HEK293 (cell line): ENCODE measurements at regions not wholly inside any gene's neighbourhood (a gene's known extent, or its start where the extent isn't known, plus 50 kb on each side); places are given as distances from the start of the nearest gene placed in this dataset.

ENCODE experiments used
- CTCF ChIA-PET: fragments of 350-600 bp; formaldehyde crosslinking; extraction: SDS; loops from one replicate; lab custom pipeline; 2021; ENCODE audit warnings: antibody characterized with exemption; lab: Yijun Ruan, JAX
- POLR2A ChIA-PET: fragments of 300-600 bp; formaldehyde crosslinking; extraction: SDS; loops from one replicate; lab custom pipeline; 2020; ENCODE audit warnings: antibody characterized with exemption, inconsistent platforms; lab: Yijun Ruan, JAX
- H3K27ac ChIP-seq: fragments of 200-500 bp; sonication (Bioruptor generic); 2 replicates; pipeline ENCODE4 v1.5.1; 2014; ENCODE audit warnings: low read depth, low read length, control low read depth, inconsistent platforms; ENCODE audit errors: extremely low read depth
- H3K36me3 ChIP-seq, 2 experiments: fragments of 200-500 bp in 1 of 2; sonication (Bioruptor generic) in 1 of 2; 1 replicate in 1 of 2; 2 replicates in 1 of 2; pipeline ENCODE4 v1.5.1; 2014 to 2017; ENCODE audit warnings: inconsistent platforms in 2 of 2, low read length in 2 of 2; ENCODE audit not compliant: control insufficient read depth in 2 of 2, insufficient read depth in 1 of 2
- H3K4me1 ChIP-seq: fragments of 200-500 bp; sonication (Bioruptor generic); 2 replicates; pipeline ENCODE4 v1.5.1; 2014; ENCODE audit warnings: mild to moderate bottlenecking, low read length, inconsistent platforms; ENCODE audit not compliant: control insufficient read depth, insufficient read depth
- H3K4me3 ChIP-seq: 2 replicates; pipeline ENCODE4 v1.5.1; 2011; ENCODE audit warnings: low read depth, mild to moderate bottlenecking, control low read depth, low read length, moderate library complexity
- H3K9me3 ChIP-seq: fragments of 200-500 bp; sonication (Bioruptor generic); 2 replicates; pipeline ENCODE4 v1.5.1; 2014; ENCODE audit warnings: low read depth, low read length, inconsistent platforms; ENCODE audit not compliant: control insufficient read depth, insufficient read depth
- ELK4 ChIP-seq: IDR thresholded peaks from 2 replicates; pipeline ENCODE4 v1.6.1; 2011; ENCODE audit warnings: mild to moderate bottlenecking, low read depth, low read length, borderline replicate concordance
- KLF10 ChIP-seq: fragments of 450-650 bp; IDR thresholded peaks from 2 replicates; pipeline ENCODE4 v1.5.1; 2018; ENCODE audit warnings: missing biosample characterization, mild to moderate bottlenecking, missing genetic modification characterization
- MYNN ChIP-seq: fragments of 450-650 bp; formaldehyde crosslinking; IDR thresholded peaks from 2 replicates; pipeline ENCODE4 v1.5.1; 2016; ENCODE audit warnings: missing biosample characterization, missing genetic modification characterization, borderline replicate concordance
- SP2 ChIP-seq: fragments of 450-650 bp; formaldehyde crosslinking; IDR thresholded peaks from 2 replicates; pipeline ENCODE4 v1.5.1; 2016; ENCODE audit warnings: missing biosample characterization, missing genetic modification characterization
- SP7 ChIP-seq: fragments of 450-650 bp; formaldehyde crosslinking; IDR thresholded peaks from 2 replicates; pipeline ENCODE4 v1.5.1; 2016; ENCODE audit warnings: missing biosample characterization, missing genetic modification characterization
- TCF7L2 ChIP-seq: IDR thresholded peaks from 2 replicates; pipeline ENCODE4 v1.6.1; 2011; ENCODE audit warnings: low read depth, mild to moderate bottlenecking, inconsistent platforms, low read length, moderate library complexity, borderline replicate concordance
- YY1 ChIP-seq: fragments of 450-650 bp; formaldehyde crosslinking; IDR thresholded peaks from 2 replicates; pipeline ENCODE4 v1.5.1; 2018; ENCODE audit warnings: missing biosample characterization, missing genetic modification characterization
- ZBTB6 ChIP-seq: fragments of 450-650 bp; formaldehyde crosslinking; IDR thresholded peaks from 2 replicates; pipeline ENCODE4 v1.5.1; 2017; ENCODE audit warnings: missing biosample characterization, missing genetic modification characterization
- ZNF174 ChIP-seq: fragments of 450-650 bp; formaldehyde crosslinking; IDR thresholded peaks from 2 replicates; pipeline ENCODE4 v1.5.0; 2017; ENCODE audit warnings: missing biosample characterization, mild to moderate bottlenecking, missing genetic modification characterization
- ZNF239 ChIP-seq: fragments of 450-650 bp; formaldehyde crosslinking; IDR thresholded peaks from 2 replicates; pipeline ENCODE4 v1.5.1; 2016; ENCODE audit warnings: missing biosample characterization, missing genetic modification characterization
- ZNF24 ChIP-seq: fragments of 450-650 bp; formaldehyde crosslinking; IDR thresholded peaks from 2 replicates; pipeline ENCODE4 v1.5.1; 2016; ENCODE audit warnings: missing biosample characterization, missing genetic modification characterization
- ZNF280C ChIP-seq: fragments of 450-650 bp; formaldehyde crosslinking; IDR thresholded peaks from 2 replicates; pipeline ENCODE4 v1.5.1; 2016; ENCODE audit warnings: missing biosample characterization, missing genetic modification characterization
- ZNF335 ChIP-seq: fragments of 450-650 bp; formaldehyde crosslinking; conservative IDR thresholded peaks from 2 replicates; pipeline ENCODE4 v1.5.1; 2016; ENCODE audit warnings: missing biosample characterization, missing genetic modification characterization
- ZNF514 ChIP-seq: fragments of 450-650 bp; formaldehyde crosslinking; IDR thresholded peaks from 2 replicates; pipeline ENCODE4 v1.5.1; 2016; ENCODE audit warnings: missing biosample characterization, missing genetic modification characterization
- ZNF544 ChIP-seq: fragments of 450-650 bp; formaldehyde crosslinking; IDR thresholded peaks from 2 replicates; pipeline ENCODE4 v1.5.0; 2017; ENCODE audit warnings: missing biosample characterization, missing genetic modification characterization
- ZNF549 ChIP-seq: fragments of 450-650 bp; IDR thresholded peaks from 2 replicates; pipeline ENCODE4 v1.5.1; 2018; ENCODE audit warnings: missing biosample characterization, missing genetic modification characterization, mild to moderate bottlenecking, inconsistent platforms, moderate library complexity
- ZNF571 ChIP-seq: fragments of 450-650 bp; formaldehyde crosslinking; IDR thresholded peaks from 2 replicates; pipeline ENCODE4 v1.5.0; 2017; ENCODE audit warnings: missing biosample characterization, missing genetic modification characterization
- ZNF596 ChIP-seq: fragments of 450-650 bp; IDR thresholded peaks from 2 replicates; pipeline ENCODE4 v1.5.0; 2018; ENCODE audit warnings: missing biosample characterization, mild to moderate bottlenecking, missing genetic modification characterization, moderate library complexity
- ZNF600 ChIP-seq: fragments of 450-650 bp; formaldehyde crosslinking; IDR thresholded peaks from 2 replicates; pipeline ENCODE4 v1.5.1; 2016; ENCODE audit warnings: missing biosample characterization, missing genetic modification characterization
- ZNF623 ChIP-seq: fragments of 450-650 bp; formaldehyde crosslinking; IDR thresholded peaks from 2 replicates; pipeline ENCODE4 v1.5.1; 2016; ENCODE audit warnings: missing biosample characterization, missing genetic modification characterization
- ZNF664 ChIP-seq: fragments of 450-650 bp; formaldehyde crosslinking; IDR thresholded peaks from 2 replicates; pipeline ENCODE4 v1.5.1; 2016; ENCODE audit warnings: missing biosample characterization, missing genetic modification characterization
- ZNF707 ChIP-seq: fragments of 450-650 bp; formaldehyde crosslinking; IDR thresholded peaks from 2 replicates; pipeline ENCODE4 v1.5.1; 2016; ENCODE audit warnings: missing biosample characterization, missing genetic modification characterization
- ZNF830 ChIP-seq: fragments of 450-650 bp; IDR thresholded peaks from 2 replicates; pipeline ENCODE4 v1.5.0; 2018; ENCODE audit warnings: missing biosample characterization, missing genetic modification characterization, low read depth, mild to moderate bottlenecking, moderate library complexity
- TF ChIP-seq, protein P1 (sequence below): fragments of 450-650 bp; formaldehyde crosslinking; optimal IDR thresholded peaks from 2 replicates; pipeline ENCODE3; 2016; ENCODE audit warnings: missing biosample characterization, mild to moderate bottlenecking, missing genetic modification characterization
- TF ChIP-seq, protein P2 (sequence below): fragments of 450-650 bp; formaldehyde crosslinking; IDR thresholded peaks from 2 replicates; pipeline ENCODE4 v1.5.1; 2016; ENCODE audit warnings: missing biosample characterization, missing genetic modification characterization
- TF ChIP-seq, protein P3 (sequence below): sonication (generic); formaldehyde crosslinking; IDR thresholded peaks from 2 replicates; pipeline ENCODE4 v1.8.1; 2022; ENCODE audit warnings: mild to moderate bottlenecking, moderate library complexity, missing genetic modification reagents

- no peak for TF ChIP-seq ZNF280C (tag by site-specific recombination)
- no peak for TF ChIP-seq TCF7L2
- no peak for TF ChIP-seq ZNF549 (tag by site-specific recombination)
- TF ChIP-seq MYNN (tag by site-specific recombination): no peak
Observed at GRCh38 chr20:56171087-56172012, 77.2 kb upstream of the MC3R start (continued).

- H3K4me1 ChIP-seq: no peaks in the 10 kb centered on the region
- TF ChIP-seq KLF10 (tag by site-specific recombination) (no peak), ZNF664 (tag by site-specific recombination) (no peak), ZNF24 (tag by site-specific recombination) (no peak), SP2 (no peak), ZNF596 (no peak), SP7 (tag by site-specific recombination) (no peak), ZNF830 (no peak), ZBTB6 (tag by site-specific recombination) (no peak)
- TF ChIP-seq, protein P1, sequence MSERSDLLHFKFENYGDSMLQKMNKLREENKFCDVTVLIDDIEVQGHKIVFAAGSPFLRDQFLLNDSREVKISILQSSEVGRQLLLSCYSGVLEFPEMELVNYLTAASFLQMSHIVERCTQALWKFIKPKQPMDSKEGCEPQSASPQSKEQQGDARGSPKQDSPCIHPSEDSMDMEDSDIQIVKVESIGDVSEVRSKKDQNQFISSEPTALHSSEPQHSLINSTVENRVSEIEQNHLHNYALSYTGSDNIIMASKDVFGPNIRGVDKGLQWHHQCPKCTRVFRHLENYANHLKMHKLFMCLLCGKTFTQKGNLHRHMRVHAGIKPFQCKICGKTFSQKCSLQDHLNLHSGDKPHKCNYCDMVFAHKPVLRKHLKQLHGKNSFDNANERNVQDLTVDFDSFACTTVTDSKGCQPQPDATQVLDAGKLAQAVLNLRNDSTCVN: no peak
- TF ChIP-seq, all 188 proteins: peak for 0
- ChIA-PET POLR2A (no interaction called here), CTCF (no interaction called here)
- no peak overlapping the region for H3K4me3 ChIP-seq
- no peak overlapping the region for H3K27ac ChIP-seq
- H3K36me3 ChIP-seq: no peaks in the 10 kb centered on the region
- no peaks in the 10 kb centered on the region for H3K9me3 ChIP-seq
Observed at GRCh38 chr20:56173438-56173837, 75.1 kb upstream of the MC3R start.

DNA sequence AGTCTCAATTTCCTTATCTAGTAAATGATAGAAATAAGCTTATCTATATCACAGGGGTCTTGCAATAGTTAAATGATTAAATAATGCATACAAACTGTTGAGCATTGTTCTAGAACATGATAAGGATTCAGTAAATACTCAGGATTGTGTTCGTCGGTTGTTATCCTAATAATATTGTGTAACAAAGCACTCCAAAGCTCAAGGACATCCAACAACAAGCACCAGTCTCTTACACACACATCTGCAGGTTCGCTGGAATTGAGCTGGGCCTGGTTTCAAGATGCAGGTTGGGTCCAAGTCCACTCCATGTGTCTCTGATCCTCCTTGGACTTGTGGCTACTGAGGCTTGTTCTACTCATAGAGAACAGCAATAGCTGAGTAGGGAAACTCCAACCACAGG is 74.1 kb upstream of the MC3R start:
- Histone ChIP-seq H3K36me3 (no peaks in the 10 kb centered on the region), H3K4me3 (no peak overlapping the region), H3K9me3 (no peaks in the 10 kb centered on the region), H3K27ac (no peak overlapping the region), H3K4me1 (no peaks in the 10 kb centered on the region)
- ChIA-PET CTCF (no interaction called here), POLR2A (no interaction called here)
- TF ChIP-seq ZNF707 (no peak), ZNF600 (tag by site-specific recombination) (no peak), ZNF514 (tag by site-specific recombination) (no peak), ZNF623 (no peak), ZNF174 (tag by site-specific recombination) (no peak), YY1 (tag by site-specific recombination) (no peak), ZNF544 (tag by site-specific recombination) (no peak), ELK4 (no peak), ZNF335 (tag by site-specific recombination) (no peak), ZNF571 (no peak), ZNF239 (tag by site-specific recombination) (no peak)
- TF ChIP-seq, protein P2, sequence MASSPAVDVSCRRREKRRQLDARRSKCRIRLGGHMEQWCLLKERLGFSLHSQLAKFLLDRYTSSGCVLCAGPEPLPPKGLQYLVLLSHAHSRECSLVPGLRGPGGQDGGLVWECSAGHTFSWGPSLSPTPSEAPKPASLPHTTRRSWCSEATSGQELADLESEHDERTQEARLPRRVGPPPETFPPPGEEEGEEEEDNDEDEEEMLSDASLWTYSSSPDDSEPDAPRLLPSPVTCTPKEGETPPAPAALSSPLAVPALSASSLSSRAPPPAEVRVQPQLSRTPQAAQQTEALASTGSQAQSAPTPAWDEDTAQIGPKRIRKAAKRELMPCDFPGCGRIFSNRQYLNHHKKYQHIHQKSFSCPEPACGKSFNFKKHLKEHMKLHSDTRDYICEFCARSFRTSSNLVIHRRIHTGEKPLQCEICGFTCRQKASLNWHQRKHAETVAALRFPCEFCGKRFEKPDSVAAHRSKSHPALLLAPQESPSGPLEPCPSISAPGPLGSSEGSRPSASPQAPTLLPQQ (tag by site-specific recombination): no peak
- TF ChIP-seq, protein P3, sequence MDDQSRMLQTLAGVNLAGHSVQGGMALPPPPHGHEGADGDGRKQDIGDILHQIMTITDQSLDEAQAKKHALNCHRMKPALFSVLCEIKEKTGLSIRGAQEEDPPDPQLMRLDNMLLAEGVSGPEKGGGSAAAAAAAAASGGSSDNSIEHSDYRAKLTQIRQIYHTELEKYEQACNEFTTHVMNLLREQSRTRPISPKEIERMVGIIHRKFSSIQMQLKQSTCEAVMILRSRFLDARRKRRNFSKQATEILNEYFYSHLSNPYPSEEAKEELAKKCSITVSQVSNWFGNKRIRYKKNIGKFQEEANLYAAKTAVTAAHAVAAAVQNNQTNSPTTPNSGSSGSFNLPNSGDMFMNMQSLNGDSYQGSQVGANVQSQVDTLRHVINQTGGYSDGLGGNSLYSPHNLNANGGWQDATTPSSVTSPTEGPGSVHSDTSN (CRISPR knock-in tag): no peak
